Stomach (tissue), 8 donors: ENCODE measurements at regions not wholly inside any gene's neighbourhood (a gene's known extent, or its start where the extent isn't known, plus 50 kb on each side); places are given as distances from the start of the nearest gene placed in this dataset.

Source experiments
- DNase-seq, 2 donors: peaks; one replicate each; pipeline versions ENCODE4 v3.0.0 to v3.0.0-alpha.2; 2013 to 2019
- H3K27ac ChIP-seq, 5 donors: fragments of 200-600 bp in 4 of 5; sonication (generic) in 4 of 5; one replicate each; pipeline ENCODE4 v1.5.1; 2013 to 2019; ENCODE audit warnings: mild to moderate bottlenecking in 1 of 5, moderate library complexity in 1 of 5
- H3K27me3 ChIP-seq, 3 donors: fragments of 200-600 bp; sonication (generic); one replicate each; pipeline ENCODE4 v1.5.1; 2017 to 2019; ENCODE audit warnings: mixed run types in 1 of 3
- H3K36me3 ChIP-seq, 4 donors: fragments of 200-600 bp; sonication (generic); 1 replicate in 3 of 4; 2 replicates in 1 of 4; pipeline ENCODE4 v1.5.1; 2016 to 2019
- H3K4me1 ChIP-seq, 4 donors: fragments of 200-600 bp; sonication (generic); one replicate each; pipeline ENCODE4 v1.5.1; 2016 to 2019
- H3K4me3 ChIP-seq, 4 donors: fragments of 200-600 bp; sonication (generic) in 3 of 4; one replicate each; pipeline ENCODE4 v1.5.1; 2016 to 2019; ENCODE audit warnings: mild to moderate bottlenecking in 1 of 4
- H3K9me3 ChIP-seq, 4 donors: fragments of 200-600 bp; sonication (generic); one replicate each; pipeline ENCODE4 v1.5.1; 2016 to 2019
- EP300 ChIP-seq: sonication (generic); formaldehyde crosslinking; IDR thresholded peaks from one replicate; pipeline ENCODE4 v1.6.1; 2017; ENCODE audit warnings: antibody characterized with exemption
- POLR2A ChIP-seq, 4 donors: fragments of 450-650 bp; IDR thresholded peaks; one replicate each; pipeline ENCODE4 v1.6.1; 2016; ENCODE audit warnings: antibody characterized with exemption in 4 of 4, control low read depth in 2 of 4, mild to moderate bottlenecking in 1 of 4, moderate library complexity in 1 of 4
- POLR2AphosphoS5 ChIP-seq, 3 donors: sonication (generic); formaldehyde crosslinking; IDR thresholded peaks; one replicate each; pipeline ENCODE4 v1.6.1; 2016; ENCODE audit warnings: antibody characterized with exemption in 3 of 3
- WGBS, 5 donors: extraction: QIAGEN DNeasy Blood & Tissue Kit in 3 of 5; methylation state at CpG; one replicate each; pipeline versions ENCODE4 v1.1.5 to v1.1.7; 2013 to 2018; 5-methylcytosine and 5-hydroxymethylcytosine counted together
- intact Hi-C: fragments of 100-400 bp; cut with DNase I; formaldehyde crosslinking; loops from one replicate; pipeline ENCODE4 v1.15.1; 2023; ENCODE audit warnings: low total_unique reads
- TF ChIP-seq, protein P1 (sequence below), 7 experiments: fragments of 450-650 bp in 4 of 7; fragments of 200-600 bp in 3 of 7; sonication (generic) in 3 of 7; IDR thresholded peaks; one replicate each; pipeline ENCODE4 v1.5.1; 2016 to 2019; ENCODE audit warnings: antibody characterized with exemption in 7 of 7, control low read depth in 2 of 7, mild to moderate bottlenecking in 1 of 7
- donor health status: healthy with polysubstance abuse.
- donor health status: Bipolar disorder and iron deficiency.
- donor health status: healthy.

DNA sequence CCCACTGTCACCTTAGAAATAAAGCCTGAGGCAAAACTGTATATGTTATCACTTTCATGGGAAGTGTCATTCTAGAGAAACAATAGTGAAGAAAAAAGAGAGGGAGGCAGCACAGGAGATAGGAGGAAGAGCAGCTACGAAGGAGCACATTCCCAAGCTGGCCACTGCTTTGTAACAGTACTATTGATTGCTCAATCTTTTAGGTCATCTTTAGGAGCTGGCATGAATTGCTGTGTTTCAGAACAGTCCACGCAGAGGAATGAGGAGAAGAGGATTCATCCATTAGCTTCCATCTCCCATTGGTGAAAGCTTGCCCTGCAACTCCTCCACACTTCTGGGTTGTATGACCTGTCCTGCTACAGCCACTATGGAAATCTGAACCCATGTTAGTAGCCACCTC is 372.5 kb upstream of the DDHD1 start:
- no peak for TF ChIP-seq POLR2A (IDR thresholded peaks at IDR 0.05)
- TF ChIP-seq EP300: no peak
- TF ChIP-seq, protein P1, sequence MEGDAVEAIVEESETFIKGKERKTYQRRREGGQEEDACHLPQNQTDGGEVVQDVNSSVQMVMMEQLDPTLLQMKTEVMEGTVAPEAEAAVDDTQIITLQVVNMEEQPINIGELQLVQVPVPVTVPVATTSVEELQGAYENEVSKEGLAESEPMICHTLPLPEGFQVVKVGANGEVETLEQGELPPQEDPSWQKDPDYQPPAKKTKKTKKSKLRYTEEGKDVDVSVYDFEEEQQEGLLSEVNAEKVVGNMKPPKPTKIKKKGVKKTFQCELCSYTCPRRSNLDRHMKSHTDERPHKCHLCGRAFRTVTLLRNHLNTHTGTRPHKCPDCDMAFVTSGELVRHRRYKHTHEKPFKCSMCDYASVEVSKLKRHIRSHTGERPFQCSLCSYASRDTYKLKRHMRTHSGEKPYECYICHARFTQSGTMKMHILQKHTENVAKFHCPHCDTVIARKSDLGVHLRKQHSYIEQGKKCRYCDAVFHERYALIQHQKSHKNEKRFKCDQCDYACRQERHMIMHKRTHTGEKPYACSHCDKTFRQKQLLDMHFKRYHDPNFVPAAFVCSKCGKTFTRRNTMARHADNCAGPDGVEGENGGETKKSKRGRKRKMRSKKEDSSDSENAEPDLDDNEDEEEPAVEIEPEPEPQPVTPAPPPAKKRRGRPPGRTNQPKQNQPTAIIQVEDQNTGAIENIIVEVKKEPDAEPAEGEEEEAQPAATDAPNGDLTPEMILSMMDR (IDR thresholded peaks at IDR 0.05): no peak
- TF ChIP-seq POLR2AphosphoS5 (IDR thresholded peaks at IDR 0.05): no peak
- Histone ChIP-seq H3K4me1 (peaks cover 0 to 6% (median 0%) of the 10 kb centered on the region in 4 donors), H3K27ac (no peak overlapping the region), H3K27me3 (no peaks in the 10 kb centered on the region), H3K9me3 (no peaks in the 10 kb centered on the region), H3K4me3 (no peak overlapping the region), H3K36me3 (no peaks in the 10 kb centered on the region)
- intact Hi-C loops: no loop called here
- 68 to 94% (median 76%) methylated on average over 2 of the region's 2 CpGs for WGBS, 5 donors
- DNase-seq: no peak

DNA sequence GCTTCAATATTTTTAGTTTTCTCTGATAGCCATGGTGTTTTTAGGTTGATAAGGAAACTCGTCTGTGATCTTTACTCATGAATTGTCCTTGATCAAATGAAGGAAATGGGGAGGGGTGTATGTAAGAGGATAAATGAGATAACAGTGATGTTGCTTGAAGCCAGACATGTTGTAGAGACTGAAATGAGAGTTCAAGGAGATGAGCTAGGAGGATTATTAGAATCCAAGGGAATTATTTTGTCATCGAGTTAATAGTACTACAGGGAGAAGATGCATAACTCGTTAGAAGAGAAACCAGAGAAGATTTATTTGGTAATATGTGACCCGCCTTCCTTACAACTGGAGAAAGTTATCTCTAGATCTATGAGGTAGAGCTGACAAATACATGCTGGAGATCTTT is 371.3 kb upstream of the DDHD1 start:
- no peak for DNase-seq
- no peak overlapping the region for H3K27ac ChIP-seq
- no peaks in the 10 kb centered on the region for H3K36me3 ChIP-seq
- 73 to 78% (median 76%) methylated on average over 4 of the region's 4 CpGs for WGBS, 5 donors
- TF ChIP-seq POLR2A (IDR thresholded peaks at IDR 0.05): no peak
- no peak for TF ChIP-seq EP300
- H3K4me1 ChIP-seq: peaks cover 0 to 6% (median 0%) of the 10 kb centered on the region in 4 donors
- H3K4me3 ChIP-seq: no peak overlapping the region
- no peaks in the 10 kb centered on the region for H3K27me3 ChIP-seq
- H3K9me3 ChIP-seq: no peaks in the 10 kb centered on the region
- intact Hi-C loops: no loop called here

DNA sequence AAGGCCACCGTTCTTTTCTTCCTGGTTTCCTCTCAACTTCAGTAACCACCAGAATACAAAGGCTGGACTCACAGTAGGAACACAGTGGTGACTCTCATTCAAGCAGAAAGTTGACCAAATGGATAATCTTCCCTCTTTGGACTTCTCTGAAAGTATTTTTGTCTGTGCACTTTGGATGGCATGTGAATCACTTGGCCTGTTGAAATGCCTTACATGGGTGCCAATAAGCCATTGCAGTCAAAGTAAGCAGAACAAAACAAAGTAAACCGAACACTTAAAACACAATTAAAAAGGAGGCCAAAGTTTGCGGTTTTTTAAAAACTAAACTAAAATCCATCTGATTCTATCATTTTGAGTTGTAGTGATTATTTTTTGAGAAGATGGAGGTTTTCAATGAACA is 370.1 kb upstream of the DDHD1 start:
- Histone ChIP-seq H3K36me3 (no peaks in the 10 kb centered on the region), H3K4me3 (no peak overlapping the region), H3K4me1 (peaks cover 0 to 6% (median 0%) of the 10 kb centered on the region in 4 donors), H3K27ac (no peak overlapping the region), H3K27me3 (no peaks in the 10 kb centered on the region), H3K9me3 (no peaks in the 10 kb centered on the region)
- 69 to 90% (median 86%) methylated on average over 3 of the region's 3 CpGs for WGBS, 5 donors
- DNase-seq: no peak
- TF ChIP-seq, protein P1 (IDR thresholded peaks at IDR 0.05): no peak
- TF ChIP-seq EP300: no peak
- no peak for TF ChIP-seq POLR2AphosphoS5 (IDR thresholded peaks at IDR 0.05)
- TF ChIP-seq POLR2A (IDR thresholded peaks at IDR 0.05): no peak
- intact Hi-C loops: no loop called here

DNA sequence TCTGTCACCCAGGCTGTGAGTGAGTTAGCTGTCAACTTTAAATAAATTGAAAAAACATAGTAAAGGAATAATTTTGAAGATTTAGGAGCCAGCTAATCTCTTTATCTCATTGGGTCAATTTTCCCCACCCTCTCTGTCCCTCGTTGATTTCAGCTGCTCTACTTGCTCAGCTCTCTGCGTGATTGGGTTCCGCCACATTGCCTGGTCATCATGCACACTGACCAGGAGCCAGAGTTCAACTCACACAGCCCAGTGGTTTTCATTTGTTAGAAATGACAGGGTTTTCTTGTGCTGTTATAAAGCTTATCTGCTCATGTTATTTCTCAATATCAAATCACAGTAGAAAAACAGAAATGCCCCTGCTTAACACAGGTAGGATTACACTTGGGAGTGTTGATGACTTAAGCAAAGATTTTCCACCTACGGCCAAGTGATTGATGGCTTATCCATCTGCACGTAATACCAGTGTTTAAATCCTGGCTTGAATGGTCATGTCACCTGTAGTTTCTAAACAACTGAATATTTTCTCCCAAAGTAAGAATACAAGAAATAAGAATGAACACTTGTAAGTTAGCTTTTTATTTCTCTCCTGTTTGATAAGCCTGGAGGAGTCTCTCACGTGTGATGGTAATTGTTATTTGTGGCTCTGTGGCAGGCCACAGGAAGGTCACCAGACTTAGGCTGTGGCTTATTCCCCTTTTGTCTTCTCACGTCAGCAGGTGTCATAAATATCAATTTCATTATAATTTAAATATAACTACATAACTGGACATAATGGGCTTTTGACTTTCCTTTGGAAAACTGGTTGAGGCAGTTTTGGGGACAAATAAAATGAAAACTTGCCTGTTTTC is 367.2 kb upstream of the DDHD1 start:
- intact Hi-C loops: no loop called here
- Histone ChIP-seq H3K4me3 (no peak overlapping the region), H3K27ac (no peak overlapping the region), H3K4me1 (peaks cover 0 to 4% (median 0%) of the 10 kb centered on the region in 4 donors), H3K9me3 (no peaks in the 10 kb centered on the region), H3K36me3 (no peaks in the 10 kb centered on the region), H3K27me3 (no peaks in the 10 kb centered on the region)
- no peak for DNase-seq
- 65 to 73% (median 68%) methylated on average over 7 of the region's 7 CpGs for WGBS, 5 donors
- TF ChIP-seq POLR2AphosphoS5 (IDR thresholded peaks at IDR 0.05): no peak

DNA sequence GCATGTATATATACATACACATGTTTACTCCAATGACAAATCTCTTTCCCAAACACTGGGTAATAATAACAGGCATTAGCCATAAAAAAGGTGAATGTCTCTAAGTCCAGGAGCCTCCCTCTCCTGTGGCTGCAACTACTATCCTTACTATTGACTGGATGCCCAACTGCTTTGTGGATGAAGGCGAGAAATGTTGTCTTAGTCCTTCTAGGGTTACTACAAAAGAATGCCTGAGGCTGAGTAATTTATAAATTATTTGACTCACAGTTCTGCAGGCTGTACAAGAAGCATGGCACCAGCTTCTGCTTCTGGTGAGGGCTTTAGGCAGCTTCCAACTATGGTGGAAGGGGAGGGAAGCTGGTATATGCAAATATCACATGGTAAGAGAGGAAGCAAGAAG is 366.0 kb upstream of the DDHD1 start:
- H3K36me3 ChIP-seq: no peaks in the 10 kb centered on the region
- no peak overlapping the region for H3K4me3 ChIP-seq
- H3K4me1 ChIP-seq: peaks cover 0 to 4% (median 0%) of the 10 kb centered on the region in 4 donors
- intact Hi-C loops: no loop called here
- no peaks in the 10 kb centered on the region for H3K27me3 ChIP-seq
- WGBS, 5 donors: 63 to 91% (median 85%) methylated on average over 1 of the region's 1 CpG
- no peaks in the 10 kb centered on the region for H3K9me3 ChIP-seq
- TF ChIP-seq EP300: no peak
- TF ChIP-seq POLR2A (IDR thresholded peaks at IDR 0.05): no peak
- TF ChIP-seq, protein P1 (IDR thresholded peaks at IDR 0.05): no peak
- TF ChIP-seq POLR2AphosphoS5 (IDR thresholded peaks at IDR 0.05): no peak
- DNase-seq: no peak
- no peak overlapping the region for H3K27ac ChIP-seq
